Dendritic cell treated with granulocyte-macrophage colony-stimulating factor and Interleukin-4, amounts not matched to agents 40 ng/mL and 50 ng/mL, for 4 days (primary cell): ENCODE measurements at regions not wholly inside any gene's neighbourhood (a gene's known extent, or its start where the extent isn't known, plus 50 kb on each side); places are given as distances from the start of the nearest gene placed in this dataset.
"Not testable (repeated sequence)": the region's sequence is repeated elsewhere in the genome, so short reads cannot be mapped to it uniquely, and the experiment has no call there.

Experiments used
- H3K27ac Mint-ChIP-seq: one replicate; pipeline ENCODE4 v1.8.0; 2022; ENCODE audit warnings: mild to moderate bottlenecking, mixed read lengths
- H3K27me3 Mint-ChIP-seq: one replicate; pipeline ENCODE4 v1.8.0; 2022; ENCODE audit warnings: mild to moderate bottlenecking, mixed read lengths
- H3K36me3 Mint-ChIP-seq: one replicate; pipeline ENCODE4 v1.8.0; 2022; ENCODE audit warnings: low read depth, mixed read lengths
- H3K4me1 Mint-ChIP-seq: one replicate; pipeline ENCODE4 v1.8.0; 2022; ENCODE audit warnings: low read depth, mixed read lengths
- H3K4me3 Mint-ChIP-seq: one replicate; pipeline ENCODE4 v1.8.0; 2022; ENCODE audit warnings: mild to moderate bottlenecking, moderate library complexity, mixed read lengths
- H3K9me3 Mint-ChIP-seq: one replicate; pipeline ENCODE4 v1.8.0; 2022; ENCODE audit warnings: mixed read lengths
- intact Hi-C: fragments of 100-400 bp; cut with micrococcal nuclease; formaldehyde crosslinking; loops from one replicate; pipeline ENCODE4 v1.15.0; 2022

DNA sequence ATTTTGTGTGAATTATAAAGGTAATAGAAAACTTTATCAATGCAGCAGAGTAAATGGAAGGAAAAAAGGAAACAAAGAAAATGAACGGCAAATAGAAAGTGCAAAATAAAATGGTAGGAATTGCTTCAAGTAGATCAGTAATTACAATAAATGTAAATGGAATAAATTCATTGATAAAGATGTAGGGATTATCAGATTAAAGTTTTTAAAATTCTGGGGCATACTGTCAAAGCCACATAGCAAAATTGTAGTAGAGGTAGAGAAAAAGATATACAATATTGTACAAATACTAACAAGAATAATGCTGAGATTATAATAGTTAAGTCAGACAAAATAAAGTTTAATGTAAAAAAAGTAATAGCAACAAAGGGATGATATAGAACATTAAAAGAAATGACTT, 94.7 kb downstream of the SMIM20 start:
- Mint-ChIP-seq H3K36me3 (no peaks in the 10 kb centered on the region), H3K27ac (no peak overlapping the region), H3K27me3 (peaks cover 20% of the 10 kb centered on the region), H3K9me3 (peaks cover 10% of the 10 kb centered on the region), H3K4me3 (no peak overlapping the region), H3K4me1 (peaks cover 47% of the 10 kb centered on the region)
- intact Hi-C loops, result no loop called here

DNA sequence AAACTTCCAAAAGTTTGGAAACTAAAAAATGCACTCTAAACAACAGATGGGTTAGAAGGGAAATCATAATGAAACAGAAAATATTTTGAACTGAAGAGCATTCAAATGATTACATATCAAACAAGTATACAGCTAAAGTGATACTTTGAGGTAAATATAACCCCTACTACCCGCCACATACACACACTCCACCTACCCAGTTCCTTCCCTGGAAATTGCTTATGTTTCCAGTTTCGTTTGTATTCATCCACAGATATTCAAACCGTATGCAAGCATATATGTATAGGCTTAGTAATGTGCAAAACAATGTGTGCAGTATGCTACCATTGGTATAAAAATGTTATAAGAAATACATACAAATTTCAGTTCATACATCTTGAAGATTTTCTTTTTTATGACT, 95.5 kb downstream of the SMIM20 start:
- H3K27me3 Mint-ChIP-seq, result peaks cover 20% of the 10 kb centered on the region
- H3K4me3 Mint-ChIP-seq, result no peak overlapping the region
- no peaks in the 10 kb centered on the region for H3K36me3 Mint-ChIP-seq
- H3K9me3 Mint-ChIP-seq, result peaks cover 10% of the 10 kb centered on the region
- H3K27ac Mint-ChIP-seq, result no peak overlapping the region
- peaks cover 45% of the 10 kb centered on the region for H3K4me1 Mint-ChIP-seq
- intact Hi-C loops, result no loop called here

DNA sequence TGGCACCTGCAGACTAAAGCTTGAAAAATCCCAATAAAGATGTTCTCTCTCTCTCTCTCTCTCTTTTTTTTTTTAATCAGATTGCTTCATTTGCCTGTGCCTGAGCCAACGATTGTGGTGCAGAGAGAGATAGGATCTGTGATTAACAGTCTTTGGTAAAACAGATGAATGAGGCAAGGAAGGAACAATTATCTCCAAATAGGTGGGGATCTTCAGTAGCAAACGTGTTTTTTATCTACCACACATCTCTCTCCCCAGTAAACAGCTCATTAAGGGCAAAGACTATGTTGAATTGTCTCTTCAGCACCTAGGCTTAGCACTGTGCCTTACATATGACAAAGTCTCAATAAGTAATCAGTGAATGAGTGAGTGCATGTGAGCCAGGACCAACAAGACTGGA, 96.3 kb downstream of the SMIM20 start:
- peaks cover 20% of the 10 kb centered on the region for H3K27me3 Mint-ChIP-seq
- no peaks in the 10 kb centered on the region for H3K36me3 Mint-ChIP-seq

DNA sequence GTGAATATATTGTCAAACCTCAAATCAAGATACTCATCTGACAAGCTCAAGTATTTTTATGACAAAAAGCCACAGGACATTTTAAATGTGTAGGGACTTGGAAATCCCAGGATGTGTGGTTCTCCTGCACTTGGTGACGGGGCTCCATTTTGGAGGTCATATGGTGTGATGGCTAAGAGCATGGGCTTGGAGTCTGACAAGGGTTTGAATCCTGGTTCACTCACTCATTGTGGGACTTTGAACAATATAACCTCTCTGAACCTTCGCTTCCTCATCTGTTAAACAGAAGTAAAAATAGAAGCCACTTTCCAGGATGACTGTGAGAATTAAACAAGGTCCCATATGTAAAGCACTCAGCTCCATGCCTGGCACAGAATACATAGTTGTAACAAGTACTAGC, 99.6 kb downstream of the SMIM20 start:
- Mint-ChIP-seq H3K36me3 (no peaks in the 10 kb centered on the region), H3K4me1 (peaks cover 60% of the 10 kb centered on the region), H3K27ac (peak overlapping the region; percentile 48), H3K9me3 (peaks cover 5% of the 10 kb centered on the region), H3K4me3 (no peak overlapping the region), H3K27me3 (peaks cover 20% of the 10 kb centered on the region)
- intact Hi-C loops, result no loop called here

More for the DNA sequence above, 96.3 kb downstream of the SMIM20 start:
- H3K4me1 Mint-ChIP-seq, result peaks cover 49% of the 10 kb centered on the region
- H3K9me3 Mint-ChIP-seq, result peaks cover 10% of the 10 kb centered on the region
- intact Hi-C loops, result no loop called here
- H3K27ac Mint-ChIP-seq, result no peak overlapping the region
- no peak overlapping the region for H3K4me3 Mint-ChIP-seq

DNA sequence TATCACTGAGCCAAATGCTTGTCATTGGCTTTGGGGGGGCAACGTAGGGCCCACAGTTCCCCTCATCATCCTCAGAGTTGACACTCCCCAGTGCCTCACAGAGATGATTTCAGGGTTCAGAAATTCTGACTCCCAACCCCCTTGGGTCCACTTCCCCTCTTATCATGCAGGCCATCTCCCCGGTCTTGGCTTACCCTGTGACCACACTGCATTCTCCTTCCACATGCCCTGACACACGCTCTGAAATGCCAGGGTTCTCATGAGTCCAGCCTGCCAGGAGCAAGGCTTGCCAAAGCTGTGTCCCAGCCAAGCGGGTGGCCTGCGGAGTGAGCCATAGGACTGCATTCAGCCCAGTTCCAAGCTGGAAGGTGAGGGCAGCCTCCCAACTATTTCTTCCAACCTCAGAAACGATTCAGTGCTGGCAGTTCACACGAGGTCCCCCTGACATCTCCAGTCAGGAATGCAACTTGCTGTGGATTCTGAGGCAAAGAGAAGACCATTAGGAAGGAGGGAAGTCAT, 101.2 kb downstream of the SMIM20 start:
- no peak overlapping the region for H3K4me3 Mint-ChIP-seq
- peak overlapping the region; percentile 51 for H3K27ac Mint-ChIP-seq
- H3K27me3 Mint-ChIP-seq, result peaks cover 20% of the 10 kb centered on the region
- H3K9me3 Mint-ChIP-seq, result no peaks in the 10 kb centered on the region
- H3K4me1 Mint-ChIP-seq, result peaks cover 69% of the 10 kb centered on the region
- intact Hi-C loops, result no loop called here
- no peaks in the 10 kb centered on the region for H3K36me3 Mint-ChIP-seq

DNA sequence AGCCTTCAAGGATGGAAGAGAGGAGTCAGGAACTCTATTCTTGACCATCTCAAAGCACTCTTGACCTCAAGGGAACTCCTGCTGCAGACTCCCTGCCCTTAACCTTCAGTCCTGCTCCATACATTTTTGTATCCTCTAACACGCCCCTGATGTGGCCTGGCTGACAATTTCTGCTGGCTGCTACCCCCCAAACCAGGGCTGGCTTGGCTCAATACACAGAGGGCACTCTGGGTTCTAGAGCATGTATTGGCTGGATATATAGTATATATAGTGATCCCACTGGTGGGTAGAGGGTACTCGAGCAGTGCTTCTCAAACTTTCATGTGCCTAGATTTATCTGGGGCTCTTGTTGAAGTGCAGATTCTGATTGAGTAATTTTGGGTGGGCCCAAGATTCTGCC, 101.9 kb downstream of the SMIM20 start:
- Mint-ChIP-seq H3K36me3 (no peaks in the 10 kb centered on the region), H3K4me3 (no peak overlapping the region), H3K9me3 (no peaks in the 10 kb centered on the region), H3K4me1 (peaks cover 70% of the 10 kb centered on the region), H3K27ac (peak overlapping the region; percentile 51), H3K27me3 (peaks cover 20% of the 10 kb centered on the region)
- intact Hi-C loops, result no loop called here

DNA sequence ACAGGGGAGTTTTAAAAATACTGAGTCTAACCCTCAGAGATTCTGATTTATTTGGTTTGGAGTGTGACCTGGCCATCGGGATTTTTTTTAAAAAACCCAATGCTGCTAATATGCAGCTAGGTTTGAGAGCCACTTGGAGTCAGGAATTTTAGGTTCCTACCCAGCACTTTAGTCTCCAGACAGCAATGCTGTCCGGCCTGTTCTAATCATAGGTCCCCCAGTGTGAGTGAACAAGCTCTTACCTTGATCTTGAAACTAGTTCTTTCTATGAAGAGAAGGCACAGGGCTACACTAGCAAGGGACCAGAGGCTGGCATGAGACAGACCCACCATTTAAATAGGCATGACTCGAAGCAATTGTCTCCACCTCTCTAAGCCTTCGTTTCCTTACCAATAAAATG, 103.5 kb downstream of the SMIM20 start:
- Mint-ChIP-seq H3K36me3 (no peaks in the 10 kb centered on the region), H3K4me3 (no peak overlapping the region), H3K9me3 (no peaks in the 10 kb centered on the region), H3K27ac (no peak overlapping the region), H3K27me3 (peaks cover 12% of the 10 kb centered on the region), H3K4me1 (peaks cover 77% of the 10 kb centered on the region)
- intact Hi-C loops, result no loop called here

DNA sequence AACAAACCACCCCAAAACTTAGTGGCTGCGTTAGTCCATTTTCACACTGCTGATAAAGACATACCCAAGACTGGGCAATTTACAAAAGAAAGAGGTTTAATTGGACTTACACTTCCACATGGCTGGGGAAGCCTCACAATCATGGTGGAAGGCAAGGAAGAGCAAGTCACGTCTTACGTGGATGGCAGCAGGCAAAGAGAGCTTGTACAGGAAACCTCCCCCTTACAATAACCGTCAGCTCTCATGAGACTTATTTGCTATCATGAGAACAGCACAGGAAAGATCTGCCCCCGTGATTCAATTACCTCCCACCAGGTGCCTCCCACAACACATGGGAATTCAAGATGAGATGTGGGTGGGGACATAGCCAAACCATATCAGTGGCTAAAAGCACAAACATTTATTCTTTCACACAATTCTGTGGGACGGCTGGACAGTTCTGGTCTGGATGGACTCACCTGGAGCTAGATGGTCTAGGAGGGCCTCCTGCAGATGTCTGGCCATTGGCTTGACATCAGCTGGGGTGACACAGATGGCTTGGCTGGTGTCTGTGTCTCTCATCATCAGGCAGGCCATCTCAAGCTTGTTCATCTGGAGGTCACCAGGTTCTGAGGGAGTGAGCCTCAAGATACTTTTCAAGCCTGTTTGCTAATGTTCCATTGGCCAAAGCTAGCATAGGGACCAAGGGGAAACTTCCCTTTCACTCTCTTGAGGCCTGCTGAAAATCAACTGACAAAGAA, 104.1 kb downstream of the SMIM20 start:
- intact Hi-C loops, H3K4me3 Mint-ChIP-seq, H3K27ac Mint-ChIP-seq, H3K36me3 Mint-ChIP-seq, H3K27me3 Mint-ChIP-seq, H3K9me3 Mint-ChIP-seq: not testable (repeated sequence)
- H3K4me1 Mint-ChIP-seq, result peaks cover 77% of the 10 kb centered on the region

DNA sequence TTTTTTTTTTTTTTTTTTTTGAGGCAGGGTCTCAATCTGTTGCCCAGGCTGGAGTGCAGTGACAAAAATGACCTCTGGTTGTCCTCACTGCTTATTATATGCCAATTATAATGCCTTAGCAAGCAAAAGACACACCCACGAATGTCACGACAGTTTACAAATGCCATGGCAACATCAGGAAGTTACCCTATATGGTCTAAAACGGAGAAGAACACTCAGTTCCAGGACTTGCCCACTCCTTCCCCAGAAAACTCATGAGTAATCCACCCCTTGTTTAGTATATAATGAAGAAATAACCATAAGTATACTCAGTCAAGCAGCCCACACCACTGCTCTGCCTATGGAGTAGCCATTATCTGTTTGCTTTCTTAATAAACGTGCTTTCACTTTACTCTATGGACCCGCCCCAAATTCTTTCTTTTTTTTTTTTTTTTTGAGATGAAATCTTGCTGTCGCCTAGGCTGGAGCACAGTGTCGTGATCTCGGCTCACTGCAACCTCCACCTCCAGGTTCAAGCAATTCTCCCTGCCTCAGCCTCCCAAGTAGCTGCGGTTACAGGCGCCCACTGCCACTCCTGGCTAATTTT, 106.2 kb downstream of the SMIM20 start:
- Mint-ChIP-seq H3K4me1 (peaks cover 71% of the 10 kb centered on the region), H3K27ac (peak overlapping the region; percentile 70), H3K9me3 (no peaks in the 10 kb centered on the region), H3K27me3 (peaks cover 15% of the 10 kb centered on the region), H3K4me3 (no peak overlapping the region), H3K36me3 (no peaks in the 10 kb centered on the region)
- intact Hi-C loops, result loop anchor here (2.0 kb wide), 1 partner anchor 19 kb away; no protein-coding TSS in a partner anchor

DNA sequence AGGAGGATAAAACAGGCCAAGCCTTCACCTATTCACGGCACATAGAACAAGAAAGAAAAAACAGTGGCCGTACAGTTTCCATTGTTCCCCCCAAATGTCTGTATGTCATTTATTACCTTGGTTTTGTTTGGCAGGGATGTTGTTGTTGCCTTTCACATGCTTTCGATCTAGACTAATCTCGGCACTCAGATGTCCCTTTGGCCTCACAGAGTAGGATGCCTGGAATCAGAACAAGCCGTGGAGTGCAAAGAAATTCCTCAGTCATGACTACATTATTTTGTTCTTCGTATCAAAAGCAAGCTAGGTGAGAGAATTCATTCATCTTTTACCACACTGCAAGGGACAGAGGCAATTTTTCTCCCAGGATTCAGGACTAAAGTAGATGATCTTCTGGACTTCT, 106.9 kb downstream of the SMIM20 start:
- Mint-ChIP-seq H3K27me3 (peaks cover 15% of the 10 kb centered on the region), H3K27ac (peak overlapping the region; percentile 70), H3K36me3 (no peaks in the 10 kb centered on the region), H3K4me1 (peaks cover 65% of the 10 kb centered on the region), H3K4me3 (no peak overlapping the region), H3K9me3 (no peaks in the 10 kb centered on the region)
- intact Hi-C loops, result loop anchor here (2.0 kb wide), 1 partner anchor 20 kb away; no protein-coding TSS in a partner anchor

DNA sequence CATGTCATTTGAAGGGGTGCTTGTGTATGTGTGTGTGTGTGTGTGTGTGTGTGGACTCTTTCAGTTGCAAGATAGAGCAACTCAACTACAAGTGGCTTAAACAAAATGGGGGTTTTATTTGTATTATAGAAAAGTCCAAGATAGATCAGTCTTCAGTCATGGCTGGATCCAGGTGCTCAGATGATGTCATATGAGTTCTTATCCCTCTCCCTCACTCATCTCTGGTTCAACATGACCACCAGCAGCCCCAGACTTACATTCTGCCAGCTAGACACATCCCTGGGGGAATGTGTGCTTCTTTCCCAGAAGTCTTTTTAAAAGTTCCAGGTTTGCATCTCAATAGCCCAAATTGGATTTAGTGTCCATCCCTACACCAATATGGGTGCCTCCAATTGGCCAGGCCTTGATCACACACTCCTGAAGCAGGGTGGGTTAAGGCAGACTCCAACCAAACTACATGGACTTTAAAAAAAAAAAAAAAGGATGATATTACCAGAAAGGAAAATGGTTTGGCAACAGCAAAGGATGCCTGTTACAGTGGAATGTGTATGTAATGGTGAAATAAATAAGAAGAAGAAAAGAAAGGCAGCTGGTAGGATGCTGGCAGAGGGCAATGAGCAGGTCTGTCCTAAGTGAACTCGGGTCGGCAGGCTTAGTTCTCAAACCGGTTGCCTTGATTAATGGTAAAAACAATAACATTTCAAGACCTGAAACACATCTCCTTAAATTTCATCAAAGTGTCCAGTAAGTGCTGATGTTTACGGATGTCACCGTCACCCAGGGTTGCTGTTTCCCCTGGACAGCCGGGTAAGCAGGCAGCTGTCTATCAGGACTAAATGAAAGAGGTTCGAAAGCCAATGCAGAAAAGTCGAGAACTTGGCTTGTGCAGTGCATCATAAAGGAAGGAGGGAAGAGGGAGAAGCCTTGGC, 107.7 kb downstream of the SMIM20 start:
- peaks cover 68% of the 10 kb centered on the region for H3K4me1 Mint-ChIP-seq
- no peaks in the 10 kb centered on the region for H3K9me3 Mint-ChIP-seq
- no peaks in the 10 kb centered on the region for H3K36me3 Mint-ChIP-seq
- no peak overlapping the region for H3K4me3 Mint-ChIP-seq
- intact Hi-C loops, result loop anchor here (2.0 kb wide), 1 partner anchor 21 kb away; no protein-coding TSS in a partner anchor
- H3K27ac Mint-ChIP-seq, result peak overlapping the region; percentile 70
- peaks cover 15% of the 10 kb centered on the region for H3K27me3 Mint-ChIP-seq

DNA sequence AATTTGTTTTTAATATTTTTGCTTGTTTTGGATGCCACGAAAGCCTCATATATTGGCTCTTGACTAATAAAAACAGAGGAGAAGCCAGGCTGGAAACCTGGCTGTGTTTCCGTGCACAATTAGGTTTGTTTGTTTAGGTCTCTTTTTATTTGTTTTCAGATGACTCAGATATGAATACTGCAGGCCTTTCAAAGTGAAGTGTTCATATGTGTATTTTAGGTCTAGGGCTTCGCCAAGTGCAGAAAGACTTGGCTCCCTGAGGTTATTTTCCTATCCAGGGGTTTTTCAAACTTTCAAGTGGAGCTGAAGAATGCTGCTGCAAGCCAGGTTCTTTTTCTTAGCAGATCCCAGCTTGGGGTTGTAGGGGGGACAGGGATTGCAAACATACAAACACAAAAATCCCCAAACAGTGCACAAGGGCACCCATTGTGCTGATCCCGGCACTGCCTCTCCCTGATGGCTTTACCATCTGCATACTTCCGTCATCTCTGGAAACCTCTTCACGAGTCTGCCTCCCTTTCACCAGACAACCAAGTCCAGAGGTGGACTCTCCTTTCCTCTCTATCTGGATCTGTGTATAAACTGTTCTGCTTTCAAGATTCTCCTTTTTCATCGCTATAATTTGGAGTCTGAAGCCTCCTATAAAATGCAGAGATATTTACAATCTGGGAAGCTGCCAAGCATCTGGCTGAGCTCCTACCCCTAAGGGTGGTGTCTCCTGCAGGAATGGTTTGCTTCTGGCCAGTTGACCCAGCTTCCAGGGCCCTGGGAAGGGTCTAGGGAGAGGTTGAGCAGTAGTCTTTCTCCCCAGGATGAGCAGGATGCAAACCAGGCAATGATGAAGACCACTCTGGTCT, 108.6 kb downstream of the SMIM20 start:
- H3K27me3 Mint-ChIP-seq, result peaks cover 16% of the 10 kb centered on the region
- no peaks in the 10 kb centered on the region for H3K36me3 Mint-ChIP-seq
- no peak overlapping the region for H3K4me3 Mint-ChIP-seq
- no peaks in the 10 kb centered on the region for H3K9me3 Mint-ChIP-seq
- intact Hi-C loops, result no loop called here
- H3K4me1 Mint-ChIP-seq, result peaks cover 67% of the 10 kb centered on the region
- H3K27ac Mint-ChIP-seq, result peak overlapping the region; percentile 70
